HG02623 (cell line): ENCODE measurements at regions not wholly inside any gene's neighbourhood (a gene's known extent, or its start where the extent isn't known, plus 50 kb on each side); places are given as distances from the start of the nearest gene placed in this dataset.
"Not testable (repeated sequence)": the region's sequence is repeated elsewhere in the genome, so short reads cannot be mapped to it uniquely, and the experiment has no call there.

ENCODE experiments used
- ATAC-seq: cut with Tn5 transposase; IDR thresholded peaks from one replicate; pipeline ENCODE4 v1.9.1; 2021; ENCODE audit warnings: moderate library complexity; ENCODE audit not compliant: unreplicated experiment

DNA sequence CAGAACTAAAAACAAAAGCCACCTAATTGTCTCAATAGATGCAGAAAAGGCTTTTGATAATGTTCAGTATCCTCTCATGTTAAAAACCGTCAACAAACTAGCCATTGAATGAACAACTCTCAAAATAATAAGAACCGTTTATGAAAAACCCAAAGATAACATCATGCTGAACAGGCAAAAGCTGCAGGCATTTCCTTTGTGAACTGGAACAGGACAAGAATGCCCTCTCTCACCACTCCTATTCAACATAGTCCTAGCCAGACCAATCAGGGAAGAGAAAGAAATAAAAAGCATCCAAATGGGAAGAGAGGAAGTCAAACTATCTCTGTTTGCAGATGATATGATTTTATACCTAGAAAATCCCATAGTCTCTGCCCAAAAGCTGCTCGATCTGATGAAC, 179.6 kb upstream of the EDNRB start:
- ATAC-seq: no peak

GRCh38 chr13:78096221-78096620, 177.6 kb upstream of the EDNRB start:
- no peak for ATAC-seq

GRCh38 chr13:78087966-78088678, 169.5 kb upstream of the EDNRB start:
- no peak for ATAC-seq

- no peak for ATAC-seq
Observed at GRCh38 chr13:78085434-78086225, 167.0 kb upstream of the EDNRB start.

DNA sequence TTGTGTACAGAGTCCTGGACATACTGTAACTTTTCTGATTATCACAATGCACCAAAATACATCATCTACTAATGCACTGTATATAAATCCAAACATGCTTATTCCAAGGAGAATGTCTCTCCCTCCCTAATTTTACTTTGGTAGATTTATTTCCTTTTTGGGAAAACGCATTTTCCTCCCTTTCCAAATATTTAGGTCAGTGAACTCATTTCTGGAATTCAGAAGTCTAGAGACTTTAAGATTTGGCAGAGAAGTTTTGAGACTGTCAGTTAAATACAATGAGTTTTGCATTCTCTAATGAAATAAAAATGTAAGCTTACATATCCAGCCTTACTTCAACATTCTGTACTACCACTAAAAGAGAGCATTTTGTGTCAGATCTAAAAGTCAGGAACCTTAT, 165.8 kb upstream of the EDNRB start:
- ATAC-seq: no peak

DNA sequence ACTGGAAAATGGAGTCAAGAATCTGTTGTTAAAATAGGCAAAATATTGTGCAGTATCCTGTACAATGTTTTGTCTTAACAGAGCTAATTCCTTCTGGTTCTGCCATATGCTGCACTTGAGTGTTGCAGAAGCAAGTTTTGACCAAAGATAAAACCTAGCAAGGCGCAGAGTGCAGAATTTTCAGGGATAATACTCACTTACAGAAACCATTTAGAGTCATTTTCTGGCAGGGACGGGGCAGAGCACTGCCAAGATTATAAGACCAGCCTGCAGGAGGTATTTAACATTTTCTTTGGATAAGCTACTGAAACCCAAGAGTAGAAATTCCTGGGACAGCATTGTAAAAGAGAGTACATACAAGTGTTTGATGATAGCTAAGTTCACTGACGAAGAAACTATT, 159.5 kb upstream of the EDNRB start:
- ATAC-seq: no peak

DNA sequence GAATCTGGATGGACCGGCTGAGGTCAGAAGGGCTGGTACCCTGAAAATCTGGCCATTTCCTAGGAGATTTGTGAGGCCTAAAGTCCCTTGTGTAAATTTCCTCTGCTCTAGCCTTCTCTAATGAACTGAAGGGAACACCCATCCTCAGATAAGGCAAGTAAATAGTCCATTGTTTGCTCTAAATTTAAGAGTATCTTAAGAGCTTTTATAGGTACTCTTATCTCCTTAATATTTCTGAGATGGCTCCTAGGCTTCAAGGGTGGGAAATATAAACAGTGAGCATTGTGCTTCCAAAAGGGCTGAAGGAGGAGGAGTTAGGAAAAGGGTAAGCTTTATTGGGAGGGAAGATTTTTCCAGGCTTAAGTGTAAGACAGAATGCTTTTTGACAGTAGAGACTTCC, 148.7 kb upstream of the EDNRB start:
- ATAC-seq: no peak

DNA sequence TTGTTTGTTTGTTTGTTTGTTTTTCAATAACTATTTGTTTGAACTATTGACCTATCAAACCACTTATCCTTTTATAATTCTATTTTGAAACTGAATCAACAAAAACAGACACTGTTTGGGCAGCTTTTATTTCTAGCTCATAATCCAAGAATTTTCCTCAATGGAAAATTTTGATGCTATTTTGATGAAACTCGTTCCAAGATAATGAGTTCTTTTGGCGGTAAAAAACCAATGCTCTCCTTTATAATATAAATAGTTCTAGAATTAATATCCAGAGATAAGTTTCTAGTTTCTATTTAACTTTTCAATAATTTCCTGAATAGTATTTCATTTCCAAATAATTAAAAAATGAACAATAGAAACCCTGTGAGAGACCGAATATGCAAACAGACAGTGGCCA, 146.5 kb upstream of the EDNRB start:
- no peak for ATAC-seq

DNA sequence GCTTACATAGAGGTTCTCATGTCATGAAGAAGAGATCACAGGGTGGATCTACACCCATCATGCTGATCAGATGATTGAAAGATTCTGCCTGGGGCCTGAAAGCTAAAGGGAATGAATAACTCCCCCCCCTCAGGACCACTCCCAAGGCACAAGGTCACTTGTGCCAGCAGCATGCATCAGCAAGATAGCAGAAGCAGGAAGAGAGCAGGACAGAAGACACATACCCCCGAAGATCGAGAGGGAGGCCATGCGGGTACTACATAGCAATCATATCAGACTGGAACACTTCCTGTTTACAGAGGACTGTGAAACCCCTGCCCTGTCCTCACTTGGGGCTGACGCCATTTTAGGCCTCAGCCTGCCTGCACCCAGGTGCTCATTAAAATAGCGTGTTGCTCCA, 143.2 kb upstream of the EDNRB start:
- no peak for ATAC-seq

DNA sequence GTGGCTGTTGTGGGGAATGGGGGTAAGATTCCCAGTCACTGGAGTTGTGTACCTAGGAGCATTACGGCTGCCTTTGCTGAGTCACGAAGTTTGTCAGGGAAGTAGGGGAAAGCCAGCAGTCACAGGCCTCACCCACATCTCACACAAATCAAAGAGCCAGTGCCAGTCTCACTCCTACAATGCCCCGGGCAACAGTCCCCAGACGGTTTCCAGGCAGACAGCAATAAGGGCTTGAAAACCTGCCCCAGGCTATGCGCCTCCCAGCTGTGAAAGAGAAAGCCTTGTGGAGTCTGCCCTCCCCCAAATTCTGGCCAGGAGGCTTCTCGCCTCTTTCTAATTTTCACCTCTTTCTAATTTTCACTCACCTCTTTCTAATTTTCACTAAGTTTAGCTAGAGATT, 142.3 kb upstream of the EDNRB start:
- ATAC-seq: no peak

- not testable (repeated sequence) for ATAC-seq
Observed at GRCh38 chr13:78056865-78057264, 138.2 kb upstream of the EDNRB start.

DNA sequence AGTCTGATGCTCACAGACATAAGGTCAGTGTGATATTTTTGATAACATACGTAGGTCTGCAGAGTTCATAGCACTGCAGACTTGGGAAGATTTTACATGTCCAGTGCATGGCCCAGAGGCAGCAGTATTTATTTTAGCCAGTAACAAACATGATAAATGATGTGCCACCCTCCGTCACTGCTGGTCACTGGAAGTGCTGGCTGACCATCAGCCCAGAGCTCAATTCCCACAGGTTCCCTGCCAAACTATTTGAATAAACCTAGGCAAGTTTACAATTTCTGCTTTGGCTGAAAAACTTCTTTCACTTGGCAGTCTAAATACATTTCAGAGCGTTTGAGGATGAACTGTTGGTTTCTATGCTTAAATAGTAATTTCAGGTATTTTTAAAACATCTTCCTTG, 135.5 kb upstream of the EDNRB start:
- ATAC-seq: no peak

DNA sequence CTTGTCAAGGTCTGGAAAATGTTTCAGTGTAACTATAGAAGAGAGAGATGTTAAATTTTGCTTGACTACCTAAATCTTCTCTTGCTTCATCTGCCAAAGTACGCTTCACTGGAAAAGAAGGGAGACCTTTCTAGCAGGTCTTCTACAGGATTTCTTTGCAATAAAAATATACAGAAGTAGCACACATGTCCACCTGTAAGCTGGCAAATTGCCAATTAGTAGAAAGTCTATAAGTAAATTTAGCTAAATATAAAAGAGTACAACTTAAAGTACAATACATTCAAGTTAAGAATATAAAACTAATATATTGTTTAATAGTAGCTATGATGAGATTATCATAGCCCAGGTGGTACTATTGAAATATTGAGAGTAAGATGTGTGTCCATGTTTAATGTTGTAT, 128.5 kb upstream of the EDNRB start:
- ATAC-seq: no peak

- peak; percentile 86 for ATAC-seq
Observed at GRCh38 chr13:78046331-78046730, 127.7 kb upstream of the EDNRB start.

- peak; percentile 9 for ATAC-seq
Observed at GRCh38 chr13:78045916-78046315, 127.3 kb upstream of the EDNRB start.

- ATAC-seq: not testable (repeated sequence)
Observed at GRCh38 chr13:78041366-78041765, 122.7 kb upstream of the EDNRB start.

GRCh38 chr13:78040205-78040830, 121.7 kb upstream of the EDNRB start:
- no peak for ATAC-seq

DNA sequence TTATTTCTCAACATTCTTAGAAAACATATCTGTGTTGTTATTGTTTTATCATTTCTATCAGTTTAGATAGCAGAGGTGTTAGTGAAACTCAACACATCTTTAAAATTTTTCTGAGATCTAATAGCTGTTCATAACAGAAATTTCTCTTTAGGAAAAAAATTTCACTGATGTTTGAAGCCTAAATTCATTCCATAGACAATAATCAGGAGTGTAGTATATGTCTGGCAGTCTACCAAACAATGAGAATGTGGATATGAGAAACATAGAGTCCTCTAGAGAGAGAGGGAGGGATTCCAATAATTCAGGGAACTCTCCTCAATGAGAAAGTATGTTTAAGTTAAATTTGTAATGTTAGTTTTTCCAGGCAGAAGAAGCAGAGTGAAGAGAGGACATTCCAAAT, 118.2 kb upstream of the EDNRB start:
- ATAC-seq: no peak

- no peak for ATAC-seq
Observed at GRCh38 chr13:78035500-78035899, 116.9 kb upstream of the EDNRB start.

GRCh38 chr13:78033509-78033908, 114.9 kb upstream of the EDNRB start:
- ATAC-seq: no peak

- no peak for ATAC-seq
Observed at GRCh38 chr13:78032132-78032531, 113.5 kb upstream of the EDNRB start.

GRCh38 chr13:78030341-78030896, 111.8 kb upstream of the EDNRB start:
- ATAC-seq: no peak
